ENCODE measurements at regions not wholly inside any gene's neighbourhood (a gene's known extent, or its start where the extent isn't known, plus 50 kb on each side); places are given as distances from the start of the nearest gene placed in this dataset.

DNA sequence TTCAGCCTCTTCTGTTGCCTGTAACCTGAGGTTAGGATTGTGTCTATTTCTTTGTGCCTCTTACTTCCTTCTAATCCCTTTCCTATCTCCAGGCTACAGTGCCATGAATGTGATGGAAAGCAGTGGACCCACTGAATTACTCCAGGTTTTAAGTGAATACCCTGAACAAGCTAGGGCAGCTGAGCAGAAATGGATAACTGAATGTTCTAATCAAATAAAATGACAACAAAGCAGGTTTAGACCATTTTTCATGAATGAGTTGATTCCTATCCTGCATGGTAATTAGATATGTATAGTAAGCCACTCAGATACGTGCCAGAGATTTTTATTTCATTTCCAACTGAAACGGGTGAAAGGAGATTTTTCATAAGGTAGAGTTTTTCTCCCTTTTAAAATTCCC, 127.5 kb upstream of the ZP4 start:
- intact Hi-C loops (cut with micrococcal nuclease; ENCODE audit: unreplicated experiment) = no loop called here
- Mint-ChIP-seq H3K27ac (ENCODE audit: unreplicated experiment) (no peak overlapping the region), H3K4me3 (ENCODE audit: unreplicated experiment) (no peak overlapping the region), H3K27me3 (ENCODE audit: insufficient read depth, unreplicated experiment) (no peaks in the 10 kb centered on the region), H3K9me3 (ENCODE audit: unreplicated experiment) (no peaks in the 10 kb centered on the region), H3K36me3 (ENCODE audit: insufficient read depth, unreplicated experiment) (no peaks in the 10 kb centered on the region), H3K4me1 (ENCODE audit: low read depth, unreplicated experiment) (no peaks in the 10 kb centered on the region)
- no peaks in the 10 kb centered on the region for H3K9me3 ChIP-seq
- no peaks in the 10 kb centered on the region for H3K4me1 ChIP-seq
- POLR2A ChIA-PET = no interaction called here
- CTCF ChIA-PET = no interaction called here
- DNase-seq = no peak
- no peaks in the 10 kb centered on the region for H3K36me3 ChIP-seq (ENCODE audit: control insufficient read depth, insufficient read depth, low read length)
- no peaks in the 10 kb centered on the region for H3K27me3 ChIP-seq (replicated peaks; ENCODE audit: control insufficient read depth, insufficient read depth, low read length)
- H3K4me3 ChIP-seq (ENCODE audit: low read depth, low read length) = no peak overlapping the region
- BruUV-seq (replicated peaks) = no TSS peak
- TF ChIP-seq, protein P1, sequence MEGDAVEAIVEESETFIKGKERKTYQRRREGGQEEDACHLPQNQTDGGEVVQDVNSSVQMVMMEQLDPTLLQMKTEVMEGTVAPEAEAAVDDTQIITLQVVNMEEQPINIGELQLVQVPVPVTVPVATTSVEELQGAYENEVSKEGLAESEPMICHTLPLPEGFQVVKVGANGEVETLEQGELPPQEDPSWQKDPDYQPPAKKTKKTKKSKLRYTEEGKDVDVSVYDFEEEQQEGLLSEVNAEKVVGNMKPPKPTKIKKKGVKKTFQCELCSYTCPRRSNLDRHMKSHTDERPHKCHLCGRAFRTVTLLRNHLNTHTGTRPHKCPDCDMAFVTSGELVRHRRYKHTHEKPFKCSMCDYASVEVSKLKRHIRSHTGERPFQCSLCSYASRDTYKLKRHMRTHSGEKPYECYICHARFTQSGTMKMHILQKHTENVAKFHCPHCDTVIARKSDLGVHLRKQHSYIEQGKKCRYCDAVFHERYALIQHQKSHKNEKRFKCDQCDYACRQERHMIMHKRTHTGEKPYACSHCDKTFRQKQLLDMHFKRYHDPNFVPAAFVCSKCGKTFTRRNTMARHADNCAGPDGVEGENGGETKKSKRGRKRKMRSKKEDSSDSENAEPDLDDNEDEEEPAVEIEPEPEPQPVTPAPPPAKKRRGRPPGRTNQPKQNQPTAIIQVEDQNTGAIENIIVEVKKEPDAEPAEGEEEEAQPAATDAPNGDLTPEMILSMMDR (IDR thresholded peaks at IDR 0.05; ENCODE audit: insufficient read depth in 1 of 2, low read depth in 1 of 2, low read length in 1 of 2, severe bottlenecking in 1 of 2, unreplicated experiment in 1 of 2) = no peak

DNA sequence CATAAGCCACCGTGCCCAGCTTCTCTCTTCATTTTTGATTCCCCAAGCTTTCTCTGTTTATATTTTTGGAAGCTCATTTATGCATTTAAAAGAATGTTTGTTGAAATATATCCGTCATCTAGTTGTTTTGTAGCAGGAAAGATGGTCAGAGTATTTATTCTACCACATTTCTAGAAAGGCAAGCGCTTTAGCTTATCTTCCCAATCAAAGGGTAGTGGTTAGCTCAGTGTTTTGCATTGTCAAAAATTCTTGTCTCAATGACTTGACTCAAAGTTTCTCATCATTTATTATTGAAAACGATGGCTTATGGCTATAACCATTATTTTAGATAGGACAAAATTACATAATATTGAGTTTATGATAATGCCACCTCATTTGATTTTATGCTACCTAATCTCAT, 116.1 kb upstream of the ZP4 start:
- no peaks in the 10 kb centered on the region for H3K9me3 Mint-ChIP-seq (ENCODE audit: unreplicated experiment)
- no peaks in the 10 kb centered on the region for H3K9me3 ChIP-seq
- no TSS peak for BruUV-seq (replicated peaks)
- no peaks in the 10 kb centered on the region for H3K27me3 Mint-ChIP-seq (ENCODE audit: insufficient read depth, unreplicated experiment)
- H3K36me3 ChIP-seq (ENCODE audit: control insufficient read depth, insufficient read depth, low read length) = no peaks in the 10 kb centered on the region
- H3K36me3 Mint-ChIP-seq (ENCODE audit: insufficient read depth, unreplicated experiment) = no peaks in the 10 kb centered on the region
- no peak for DNase-seq
- POLR2A ChIA-PET = no interaction called here
- H3K4me3 ChIP-seq (ENCODE audit: low read depth, low read length) = no peak overlapping the region
- TF ChIP-seq, protein P1 (IDR thresholded peaks at IDR 0.05; ENCODE audit: insufficient read depth in 1 of 2, low read depth in 1 of 2, low read length in 1 of 2, severe bottlenecking in 1 of 2, unreplicated experiment in 1 of 2) = no peak
- no peak overlapping the region for H3K27ac Mint-ChIP-seq (ENCODE audit: unreplicated experiment)
- H3K4me1 ChIP-seq = no peaks in the 10 kb centered on the region
- CTCF ChIA-PET = no interaction called here
- no peak overlapping the region for H3K4me3 Mint-ChIP-seq (ENCODE audit: unreplicated experiment)
- intact Hi-C loops (cut with micrococcal nuclease; ENCODE audit: unreplicated experiment) = no loop called here
- H3K27me3 ChIP-seq (replicated peaks; ENCODE audit: control insufficient read depth, insufficient read depth, low read length) = no peaks in the 10 kb centered on the region
- H3K4me1 Mint-ChIP-seq (ENCODE audit: low read depth, unreplicated experiment) = no peaks in the 10 kb centered on the region

DNA sequence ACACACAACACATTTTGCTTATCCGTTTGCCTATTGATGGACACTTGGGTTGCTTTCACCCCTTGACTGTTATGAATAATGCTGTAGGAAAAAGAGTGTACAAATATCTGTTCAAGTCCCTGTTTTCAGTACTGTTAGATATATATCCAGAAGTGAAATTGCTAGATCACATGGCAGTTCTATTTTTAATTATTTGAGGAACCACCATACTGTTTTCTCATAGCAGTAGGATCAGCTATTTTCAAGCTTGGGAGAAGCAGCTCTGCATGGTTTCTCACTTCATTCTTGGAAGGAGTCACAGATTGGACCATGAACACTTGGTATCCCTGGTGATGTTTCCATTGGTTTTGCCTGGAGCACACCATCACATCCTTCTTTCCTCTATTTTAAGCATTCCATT, 114.4 kb upstream of the ZP4 start:
- Mint-ChIP-seq H3K36me3 (ENCODE audit: insufficient read depth, unreplicated experiment) (no peaks in the 10 kb centered on the region), H3K27me3 (ENCODE audit: insufficient read depth, unreplicated experiment) (peaks cover 3% of the 10 kb centered on the region), H3K27ac (ENCODE audit: unreplicated experiment) (no peak overlapping the region), H3K9me3 (ENCODE audit: unreplicated experiment) (no peaks in the 10 kb centered on the region), H3K4me1 (ENCODE audit: low read depth, unreplicated experiment) (no peaks in the 10 kb centered on the region), H3K4me3 (ENCODE audit: unreplicated experiment) (no peak overlapping the region)
- intact Hi-C loops (cut with micrococcal nuclease; ENCODE audit: unreplicated experiment) = no loop called here
- TF ChIP-seq, protein P1 (IDR thresholded peaks at IDR 0.05; ENCODE audit: insufficient read depth in 1 of 2, low read depth in 1 of 2, low read length in 1 of 2, severe bottlenecking in 1 of 2, unreplicated experiment in 1 of 2) = no peak
- no peaks in the 10 kb centered on the region for H3K9me3 ChIP-seq
- no TSS peak for BruUV-seq (replicated peaks)
- no peaks in the 10 kb centered on the region for H3K36me3 ChIP-seq (ENCODE audit: control insufficient read depth, insufficient read depth, low read length)
- H3K4me1 ChIP-seq = no peaks in the 10 kb centered on the region
- H3K4me3 ChIP-seq (ENCODE audit: low read depth, low read length) = no peak overlapping the region
- POLR2A ChIA-PET = no interaction called here
- no peaks in the 10 kb centered on the region for H3K27me3 ChIP-seq (replicated peaks; ENCODE audit: control insufficient read depth, insufficient read depth, low read length)
- DNase-seq = no peak
- CTCF ChIA-PET = no interaction called here

Data from Caco-2 (cell line).